Breast epithelium (tissue), 3 donors: ENCODE measurements at regions not wholly inside any gene's neighbourhood (a gene's known extent, or its start where the extent isn't known, plus 50 kb on each side); places are given as distances from the start of the nearest gene placed in this dataset.

Experiments
- POLR2A ChIP-seq: fragments of 450-650 bp; IDR thresholded peaks from one replicate; pipeline ENCODE4 v1.6.1; 2016; ENCODE audit warnings: antibody characterized with exemption, mild to moderate bottlenecking, moderate library complexity
- POLR2AphosphoS5 ChIP-seq, 3 donors: sonication (generic); formaldehyde crosslinking; IDR thresholded peaks; one replicate each; pipeline ENCODE4 v1.6.1; 2017; ENCODE audit warnings: antibody characterized with exemption in 3 of 3
- TF ChIP-seq, protein P1 (sequence below), 3 donors: fragments of 450-650 bp; IDR thresholded peaks; one replicate each; pipeline ENCODE4 v1.5.1; 2016 to 2017; ENCODE audit warnings: antibody characterized with exemption in 3 of 3, mild to moderate bottlenecking in 3 of 3, moderate library complexity in 3 of 3

DNA sequence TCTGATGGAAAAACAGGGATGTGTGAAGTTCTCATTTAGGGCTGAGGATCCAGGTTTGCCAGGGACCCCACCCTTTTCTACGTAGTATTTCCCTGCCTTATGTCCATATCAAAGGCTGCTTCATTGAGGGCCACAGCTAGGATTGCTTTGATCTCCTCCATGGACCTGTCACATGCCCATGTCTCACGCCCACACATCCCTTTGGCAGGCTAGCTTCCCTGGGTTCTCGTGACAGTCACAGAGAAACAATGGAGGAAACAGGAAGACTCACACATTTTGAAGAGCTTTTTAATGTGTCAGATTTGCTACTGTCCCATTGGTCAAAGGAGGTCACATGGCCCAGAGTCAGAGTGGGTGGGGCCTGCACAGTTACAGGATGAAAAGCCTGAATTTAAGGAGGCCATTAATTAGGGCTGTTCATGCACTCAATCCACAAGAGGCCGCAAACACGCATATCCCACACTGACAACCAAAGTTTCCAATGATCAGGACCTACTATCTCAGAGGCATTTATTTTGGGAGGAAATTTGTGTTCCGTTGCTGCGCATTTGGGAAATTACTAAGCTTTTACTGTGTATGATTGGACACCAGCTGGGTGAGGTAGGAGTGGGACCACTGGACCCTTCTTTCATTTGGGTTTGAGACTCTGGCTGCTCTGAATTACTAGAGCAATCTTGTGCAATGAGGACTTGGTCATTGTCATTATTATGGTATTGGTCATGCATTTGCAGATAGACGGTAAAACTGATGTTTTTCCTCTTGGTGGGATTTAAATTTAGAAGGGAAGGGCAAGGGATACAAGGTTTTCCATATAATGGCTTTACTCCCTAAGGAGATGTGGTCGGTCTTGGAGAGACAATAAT, 266.2 kb downstream of the KTN1 start:
- TF ChIP-seq, protein P1, sequence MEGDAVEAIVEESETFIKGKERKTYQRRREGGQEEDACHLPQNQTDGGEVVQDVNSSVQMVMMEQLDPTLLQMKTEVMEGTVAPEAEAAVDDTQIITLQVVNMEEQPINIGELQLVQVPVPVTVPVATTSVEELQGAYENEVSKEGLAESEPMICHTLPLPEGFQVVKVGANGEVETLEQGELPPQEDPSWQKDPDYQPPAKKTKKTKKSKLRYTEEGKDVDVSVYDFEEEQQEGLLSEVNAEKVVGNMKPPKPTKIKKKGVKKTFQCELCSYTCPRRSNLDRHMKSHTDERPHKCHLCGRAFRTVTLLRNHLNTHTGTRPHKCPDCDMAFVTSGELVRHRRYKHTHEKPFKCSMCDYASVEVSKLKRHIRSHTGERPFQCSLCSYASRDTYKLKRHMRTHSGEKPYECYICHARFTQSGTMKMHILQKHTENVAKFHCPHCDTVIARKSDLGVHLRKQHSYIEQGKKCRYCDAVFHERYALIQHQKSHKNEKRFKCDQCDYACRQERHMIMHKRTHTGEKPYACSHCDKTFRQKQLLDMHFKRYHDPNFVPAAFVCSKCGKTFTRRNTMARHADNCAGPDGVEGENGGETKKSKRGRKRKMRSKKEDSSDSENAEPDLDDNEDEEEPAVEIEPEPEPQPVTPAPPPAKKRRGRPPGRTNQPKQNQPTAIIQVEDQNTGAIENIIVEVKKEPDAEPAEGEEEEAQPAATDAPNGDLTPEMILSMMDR (IDR thresholded peaks at IDR 0.05), result no peak
- TF ChIP-seq POLR2A (no peak), POLR2AphosphoS5 (IDR thresholded peaks at IDR 0.05) (no peak)
